ENCODE measurements at regions not wholly inside any gene's neighbourhood (a gene's known extent, or its start where the extent isn't known, plus 50 kb on each side); places are given as distances from the start of the nearest gene placed in this dataset.

GRCh38 chr1:50295566-50295965 lies 127.7 kb downstream of the DMRTA2 start:
- Mint-ChIP-seq H3K27me3 (ENCODE audit: low read depth, poor library complexity) (peaks cover 3% of the 10 kb centered on the region), H3K36me3 (ENCODE audit: low read depth) (no peaks in the 10 kb centered on the region), H3K27ac (no peak overlapping the region), H3K4me1 (no peaks in the 10 kb centered on the region), H3K4me3 (no peak overlapping the region), H3K9me3 (peaks cover 75% of the 10 kb centered on the region)
- no peak for DNase-seq
- no peak for TF ChIP-seq CTCF (IDR thresholded peaks at IDR 0.05)

GRCh38 chr1:50292276-50292675 lies 131.0 kb downstream of the DMRTA2 start:
- DNase-seq = no peak
- no peak for TF ChIP-seq CTCF (IDR thresholded peaks at IDR 0.05)
- no peaks in the 10 kb centered on the region for H3K36me3 Mint-ChIP-seq (ENCODE audit: low read depth)
- no peaks in the 10 kb centered on the region for H3K4me1 Mint-ChIP-seq
- H3K27me3 Mint-ChIP-seq (ENCODE audit: low read depth, poor library complexity) = peaks cover 3% of the 10 kb centered on the region
- H3K27ac Mint-ChIP-seq = no peak overlapping the region
- no peak overlapping the region for H3K4me3 Mint-ChIP-seq
- peaks cover 78% of the 10 kb centered on the region for H3K9me3 Mint-ChIP-seq

GRCh38 chr1:50289495-50289894 lies 133.7 kb downstream of the DMRTA2 start:
- H3K27me3 Mint-ChIP-seq (ENCODE audit: low read depth, poor library complexity) = peaks cover 6% of the 10 kb centered on the region
- no peak overlapping the region for H3K27ac Mint-ChIP-seq
- no peak overlapping the region for H3K4me3 Mint-ChIP-seq
- peaks cover 77% of the 10 kb centered on the region for H3K9me3 Mint-ChIP-seq
- DNase-seq = no peak
- no peaks in the 10 kb centered on the region for H3K36me3 Mint-ChIP-seq (ENCODE audit: low read depth)
- no peak for TF ChIP-seq CTCF (IDR thresholded peaks at IDR 0.05)
- H3K4me1 Mint-ChIP-seq = no peaks in the 10 kb centered on the region

- Mint-ChIP-seq H3K27me3 (ENCODE audit: low read depth, poor library complexity) (peaks cover 7% of the 10 kb centered on the region), H3K36me3 (ENCODE audit: low read depth) (no peaks in the 10 kb centered on the region), H3K4me1 (no peaks in the 10 kb centered on the region), H3K4me3 (no peak overlapping the region), H3K27ac (no peak overlapping the region), H3K9me3 (peaks cover 64% of the 10 kb centered on the region)
- no peak for DNase-seq
- TF ChIP-seq CTCF (IDR thresholded peaks at IDR 0.05) = no peak
Measured at GRCh38 chr1:50285994-50286393, 137.2 kb downstream of the DMRTA2 start.

GRCh38 chr1:50279622-50280330 lies 143.5 kb downstream of the DMRTA2 start:
- Mint-ChIP-seq H3K4me3 (no peak overlapping the region), H3K36me3 (ENCODE audit: low read depth) (no peaks in the 10 kb centered on the region), H3K4me1 (peaks cover 26% of the 10 kb centered on the region), H3K9me3 (peaks cover 56% of the 10 kb centered on the region), H3K27me3 (ENCODE audit: low read depth, poor library complexity) (peaks cover 9% of the 10 kb centered on the region), H3K27ac (no peak overlapping the region)
- peak; percentile 71 for DNase-seq
- no peak for TF ChIP-seq CTCF (IDR thresholded peaks at IDR 0.05)

GRCh38 chr1:50278961-50279360 lies 144.3 kb downstream of the DMRTA2 start:
- H3K27ac Mint-ChIP-seq = no peak overlapping the region
- H3K4me1 Mint-ChIP-seq = peaks cover 26% of the 10 kb centered on the region
- H3K36me3 Mint-ChIP-seq (ENCODE audit: low read depth) = no peaks in the 10 kb centered on the region
- peaks cover 51% of the 10 kb centered on the region for H3K9me3 Mint-ChIP-seq
- no peak for TF ChIP-seq CTCF (IDR thresholded peaks at IDR 0.05)
- H3K4me3 Mint-ChIP-seq = no peak overlapping the region
- DNase-seq = no peak
- peaks cover 4% of the 10 kb centered on the region for H3K27me3 Mint-ChIP-seq (ENCODE audit: low read depth, poor library complexity)

All from nephron progenitor cell (in vitro differentiated cells).